ENCODE measurements at regions not wholly inside any gene's neighbourhood (a gene's known extent, or its start where the extent isn't known, plus 50 kb on each side); places are given as distances from the start of the nearest gene placed in this dataset.

DNA sequence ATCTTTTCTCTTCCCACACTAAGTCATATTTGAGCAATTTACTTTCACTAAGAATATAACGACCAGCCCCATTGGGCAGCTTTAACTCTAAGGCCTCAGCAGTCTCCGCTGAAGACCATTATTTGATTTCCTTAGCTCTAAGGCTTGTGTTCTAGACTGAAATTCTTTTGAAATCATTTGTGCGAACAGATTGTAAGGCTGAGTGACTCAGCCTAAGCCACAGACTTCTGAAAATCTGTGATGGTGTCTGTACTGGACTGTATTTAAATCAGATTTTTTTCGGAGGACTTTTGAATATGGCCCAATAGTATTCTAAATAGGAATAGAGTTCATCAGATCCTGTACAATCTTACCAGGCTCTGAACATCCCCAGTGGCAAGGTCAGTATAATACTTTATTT, 150.3 kb upstream of the TECRL start:
- TF ChIP-seq, protein P1, sequence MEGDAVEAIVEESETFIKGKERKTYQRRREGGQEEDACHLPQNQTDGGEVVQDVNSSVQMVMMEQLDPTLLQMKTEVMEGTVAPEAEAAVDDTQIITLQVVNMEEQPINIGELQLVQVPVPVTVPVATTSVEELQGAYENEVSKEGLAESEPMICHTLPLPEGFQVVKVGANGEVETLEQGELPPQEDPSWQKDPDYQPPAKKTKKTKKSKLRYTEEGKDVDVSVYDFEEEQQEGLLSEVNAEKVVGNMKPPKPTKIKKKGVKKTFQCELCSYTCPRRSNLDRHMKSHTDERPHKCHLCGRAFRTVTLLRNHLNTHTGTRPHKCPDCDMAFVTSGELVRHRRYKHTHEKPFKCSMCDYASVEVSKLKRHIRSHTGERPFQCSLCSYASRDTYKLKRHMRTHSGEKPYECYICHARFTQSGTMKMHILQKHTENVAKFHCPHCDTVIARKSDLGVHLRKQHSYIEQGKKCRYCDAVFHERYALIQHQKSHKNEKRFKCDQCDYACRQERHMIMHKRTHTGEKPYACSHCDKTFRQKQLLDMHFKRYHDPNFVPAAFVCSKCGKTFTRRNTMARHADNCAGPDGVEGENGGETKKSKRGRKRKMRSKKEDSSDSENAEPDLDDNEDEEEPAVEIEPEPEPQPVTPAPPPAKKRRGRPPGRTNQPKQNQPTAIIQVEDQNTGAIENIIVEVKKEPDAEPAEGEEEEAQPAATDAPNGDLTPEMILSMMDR (IDR thresholded peaks at IDR 0.05; ENCODE audit: low read depth, low read length, missing control alignments), result no peak
- no peak overlapping the region for H3K4me3 ChIP-seq (ENCODE audit: low read depth, low read length)
- H3K27me3 ChIP-seq (replicated peaks), result no peaks in the 10 kb centered on the region
- no peak for DNase-seq
- no peak overlapping the region for H3K27ac ChIP-seq
- no peaks in the 10 kb centered on the region for H3K36me3 ChIP-seq (replicated peaks)
- in situ Hi-C loops (cut with HindIII; ENCODE audit: low pct_ligation_motif_present, low sequenced_read_pairs), result no loop called here

DNA sequence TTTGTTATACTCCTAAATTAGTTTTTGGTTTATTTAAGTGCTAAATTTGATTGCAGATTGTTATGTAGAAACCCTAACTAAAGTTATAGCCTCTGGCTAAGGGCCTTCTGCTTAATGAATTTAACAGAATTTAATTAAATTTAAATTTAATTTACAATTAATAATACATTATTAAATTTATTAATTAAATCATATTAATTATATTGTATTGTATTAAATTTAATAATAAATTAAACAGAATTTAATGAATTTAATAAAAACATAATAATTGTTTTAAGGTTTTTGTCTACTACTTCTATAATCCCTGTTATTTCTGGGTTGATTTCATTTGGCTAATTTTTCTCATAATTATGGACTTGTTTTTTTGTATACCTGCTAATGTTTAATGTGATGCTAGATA, 141.9 kb upstream of the TECRL start:
- in situ Hi-C loops (cut with HindIII; ENCODE audit: low pct_ligation_motif_present, low sequenced_read_pairs), result no loop called here
- Histone ChIP-seq H3K36me3 (replicated peaks) (no peaks in the 10 kb centered on the region), H3K27me3 (replicated peaks) (no peaks in the 10 kb centered on the region), H3K27ac (no peak overlapping the region), H3K4me3 (ENCODE audit: low read depth, low read length) (no peak overlapping the region)
- no peak for DNase-seq
- TF ChIP-seq, protein P1 (IDR thresholded peaks at IDR 0.05; ENCODE audit: low read depth, low read length, missing control alignments), result no peak

DNA sequence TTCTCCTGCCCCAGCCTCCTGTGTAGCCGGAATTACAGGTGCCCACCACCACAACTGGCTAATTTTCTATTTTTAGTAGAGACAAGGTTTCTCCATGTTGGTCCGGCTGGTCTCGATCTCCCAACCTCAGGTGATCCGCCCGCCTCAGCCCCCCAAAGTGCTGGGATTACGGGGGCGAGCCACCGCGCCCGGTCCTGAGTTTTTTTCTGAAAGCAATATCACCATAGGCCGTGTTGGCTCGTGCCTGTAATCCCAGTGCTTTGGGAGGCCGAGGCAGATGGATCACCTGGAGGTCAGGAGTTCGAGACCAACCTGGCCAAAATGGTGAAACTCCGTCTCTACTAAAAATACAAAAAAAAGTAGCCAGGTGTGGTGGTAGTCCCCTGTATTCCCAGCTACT, 136.3 kb upstream of the TECRL start:
- H3K36me3 ChIP-seq (replicated peaks), result no peaks in the 10 kb centered on the region
- H3K27ac ChIP-seq, result no peak overlapping the region
- in situ Hi-C loops (cut with HindIII; ENCODE audit: low pct_ligation_motif_present, low sequenced_read_pairs), result no loop called here
- no peak overlapping the region for H3K4me3 ChIP-seq (ENCODE audit: low read depth, low read length)
- no peak for DNase-seq
- TF ChIP-seq, protein P1 (IDR thresholded peaks at IDR 0.05; ENCODE audit: low read depth, low read length, missing control alignments), result no peak
- H3K27me3 ChIP-seq (replicated peaks), result no peaks in the 10 kb centered on the region

DNA sequence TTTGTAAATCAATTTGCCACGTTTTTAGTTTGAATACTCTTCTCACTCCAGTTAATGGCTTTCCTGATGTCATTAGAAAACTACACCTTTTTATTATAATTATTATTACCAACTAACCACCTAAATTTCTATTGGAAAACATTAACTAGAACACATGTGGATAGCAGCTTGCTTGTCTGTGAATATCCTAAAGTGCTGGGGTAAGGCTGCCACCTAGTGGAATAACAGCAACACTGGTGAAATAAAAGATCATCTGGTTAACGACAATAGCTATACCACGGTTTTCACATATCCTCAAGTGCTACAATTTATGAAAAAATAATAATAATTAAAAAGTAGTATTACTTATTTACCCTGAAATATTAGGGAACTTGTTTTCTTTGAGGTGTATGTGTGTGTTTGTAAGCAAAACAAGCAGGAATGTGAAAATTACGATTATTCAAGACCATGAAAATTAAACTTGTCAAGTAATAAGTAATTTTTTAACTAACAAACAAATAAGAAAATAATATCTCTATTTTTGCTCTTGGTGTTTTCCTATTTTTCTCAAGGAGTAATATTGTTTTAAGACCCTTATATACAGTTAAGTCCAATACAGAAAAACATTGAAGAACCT, 130.1 kb upstream of the TECRL start:
- Histone ChIP-seq H3K27me3 (replicated peaks) (no peaks in the 10 kb centered on the region), H3K36me3 (replicated peaks) (no peaks in the 10 kb centered on the region), H3K4me3 (ENCODE audit: low read depth, low read length) (no peak overlapping the region), H3K27ac (no peak overlapping the region)
- peak; percentile 62 for DNase-seq
- TF ChIP-seq, protein P1 (IDR thresholded peaks at IDR 0.05; ENCODE audit: low read depth, low read length, missing control alignments), result peak; percentile 75
- in situ Hi-C loops (cut with HindIII; ENCODE audit: low pct_ligation_motif_present, low sequenced_read_pairs), result no loop called here

DNA sequence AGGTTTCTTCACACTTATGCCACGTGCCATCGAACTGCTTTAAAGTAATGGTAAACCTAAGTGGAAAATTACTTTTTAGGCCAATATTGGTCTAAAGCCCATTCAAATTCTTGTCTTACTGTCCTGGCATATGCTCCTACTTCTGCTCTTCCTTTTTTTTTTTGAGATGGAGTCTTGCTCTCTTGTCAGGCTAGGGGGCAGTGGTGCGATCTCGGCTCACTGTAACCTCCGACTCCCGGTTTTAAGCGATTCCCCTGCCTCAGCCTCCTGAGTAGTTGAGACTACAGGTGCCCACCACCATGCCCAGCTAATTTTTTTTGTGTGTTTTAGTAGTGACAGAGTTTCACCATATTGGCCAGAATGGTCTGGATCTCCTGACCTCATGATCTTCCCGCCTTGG, 129.0 kb upstream of the TECRL start:
- no peaks in the 10 kb centered on the region for H3K36me3 ChIP-seq (replicated peaks)
- TF ChIP-seq, protein P1 (IDR thresholded peaks at IDR 0.05; ENCODE audit: low read depth, low read length, missing control alignments), result no peak
- DNase-seq, result no peak
- no peak overlapping the region for H3K4me3 ChIP-seq (ENCODE audit: low read depth, low read length)
- H3K27ac ChIP-seq, result no peak overlapping the region
- H3K27me3 ChIP-seq (replicated peaks), result no peaks in the 10 kb centered on the region
- in situ Hi-C loops (cut with HindIII; ENCODE audit: low pct_ligation_motif_present, low sequenced_read_pairs), result no loop called here

DNA sequence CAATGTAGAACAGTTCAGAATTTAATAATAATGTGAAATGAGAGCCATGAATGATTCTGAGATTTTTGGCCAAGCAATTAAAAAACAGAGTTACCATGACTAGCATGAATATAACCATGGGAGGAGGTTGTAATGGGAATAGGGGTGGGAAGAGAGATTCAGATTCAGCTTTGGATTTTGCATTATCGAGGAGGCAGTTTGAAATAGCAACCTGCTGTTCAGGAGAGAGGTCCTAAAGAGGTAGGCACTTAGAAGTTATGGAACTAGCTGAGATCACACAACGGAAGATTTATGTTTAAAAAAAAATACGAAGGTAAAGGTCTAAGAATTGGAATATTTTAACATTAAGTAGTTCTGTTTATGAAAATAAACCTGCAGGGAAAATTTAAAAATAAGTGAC, 124.4 kb upstream of the TECRL start:
- TF ChIP-seq, protein P1 (IDR thresholded peaks at IDR 0.05; ENCODE audit: low read depth, low read length, missing control alignments), result no peak
- in situ Hi-C loops (cut with HindIII; ENCODE audit: low pct_ligation_motif_present, low sequenced_read_pairs), result no loop called here
- H3K27ac ChIP-seq, result no peak overlapping the region
- no peak overlapping the region for H3K4me3 ChIP-seq (ENCODE audit: low read depth, low read length)
- no peaks in the 10 kb centered on the region for H3K36me3 ChIP-seq (replicated peaks)
- no peak for DNase-seq
- H3K27me3 ChIP-seq (replicated peaks), result no peaks in the 10 kb centered on the region

Measured in brain microvascular endothelial cell (primary cell).